ENCODE measurements at regions not wholly inside any gene's neighbourhood (a gene's known extent, or its start where the extent isn't known, plus 50 kb on each side); places are given as distances from the start of the nearest gene placed in this dataset.
A peak's percentile ranks its signal among the peaks of the same experiment; 100 is the strongest.

GRCh38 chr18:43877616-43878321, 600.5 kb upstream of the SYT4 start:
- DNase-seq (ENCODE audit: low read depth) = no peak

GRCh38 chr18:43879415-43879814, 602.1 kb upstream of the SYT4 start:
- no peak for DNase-seq (ENCODE audit: low read depth)

DNA sequence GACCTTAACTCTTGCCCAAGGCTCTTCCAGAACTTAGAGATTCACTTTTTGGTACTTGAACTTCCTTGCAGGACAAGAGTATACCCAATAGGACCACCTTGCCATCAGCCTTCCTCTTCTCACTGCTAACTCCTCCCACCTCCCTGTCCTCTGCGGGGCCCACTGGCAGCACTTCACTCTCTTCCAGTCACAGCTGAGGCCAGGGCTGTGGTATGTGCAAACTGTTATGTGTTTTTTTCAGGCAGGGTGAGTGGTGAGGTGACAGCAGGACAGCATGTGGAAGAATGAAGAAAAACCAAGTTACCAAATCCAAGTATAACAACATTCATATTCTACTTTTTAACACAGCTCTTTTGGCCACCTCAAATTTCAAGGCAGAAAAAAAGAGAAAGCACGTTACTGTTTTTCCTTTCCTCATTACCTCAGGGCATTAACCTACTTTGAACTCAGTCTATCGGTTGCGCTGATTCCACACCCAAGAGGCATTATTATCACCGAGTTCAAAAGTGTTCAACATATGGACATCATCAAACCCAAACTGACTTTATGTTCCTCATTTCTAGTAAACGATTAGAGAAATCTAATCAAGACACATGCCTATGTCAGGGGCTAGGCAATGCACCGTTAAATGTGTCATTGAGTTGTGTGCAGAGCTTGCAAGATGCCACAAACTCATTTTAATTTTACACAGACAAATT, 605.2 kb upstream of the SYT4 start:
- no peak for DNase-seq (ENCODE audit: low read depth)

- DNase-seq (ENCODE audit: low read depth) = no peak
These were observed 606.6 kb upstream of the SYT4 start for GRCh38 chr18:43883886-43884285.

DNA sequence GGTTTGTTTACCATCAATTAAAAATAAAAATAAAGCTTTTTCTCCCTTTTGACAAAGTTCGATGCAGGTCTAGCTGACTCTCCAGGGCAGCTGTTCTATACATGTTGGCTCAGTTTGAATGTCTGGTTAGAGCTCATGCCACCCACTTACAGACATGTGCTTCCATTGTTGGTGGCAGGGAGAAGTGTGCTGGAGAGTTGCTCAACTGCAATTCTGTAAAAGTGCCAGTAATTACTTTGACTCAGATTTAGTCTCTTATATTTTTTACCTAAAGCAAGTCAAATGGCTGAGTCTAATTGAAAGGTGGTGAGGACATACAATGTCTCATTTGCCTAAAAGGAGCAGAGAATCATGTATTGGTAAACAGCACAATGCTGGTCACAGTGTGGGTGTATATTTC, 609.1 kb upstream of the SYT4 start:
- DNase-seq (ENCODE audit: low read depth) = no peak

DNA sequence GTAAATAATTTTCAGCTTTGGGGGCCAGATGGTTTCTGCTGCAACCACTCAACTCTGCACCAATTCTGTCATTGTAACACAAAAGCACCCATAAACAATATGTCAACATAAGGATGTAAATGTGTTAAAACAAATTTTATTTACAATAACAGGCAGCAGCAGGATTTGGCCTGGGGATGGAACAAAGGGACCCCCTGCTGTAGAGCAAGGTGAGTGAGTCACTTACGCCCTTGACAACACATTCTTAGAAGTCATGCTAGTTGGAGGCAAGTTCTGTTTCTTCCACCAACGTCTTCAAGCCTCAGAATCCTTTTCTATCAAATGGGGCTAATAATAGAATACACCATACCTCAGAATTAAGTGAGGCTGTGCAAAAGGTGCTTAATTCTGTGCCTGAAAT, 610.2 kb upstream of the SYT4 start:
- no peak for DNase-seq (ENCODE audit: low read depth)

GRCh38 chr18:43888598-43888997, 611.3 kb upstream of the SYT4 start:
- no peak for DNase-seq (ENCODE audit: low read depth)

- DNase-seq (ENCODE audit: low read depth) = peak; percentile 98
These were observed 615.8 kb upstream of the SYT4 start for GRCh38 chr18:43893001-43893637.

DNA sequence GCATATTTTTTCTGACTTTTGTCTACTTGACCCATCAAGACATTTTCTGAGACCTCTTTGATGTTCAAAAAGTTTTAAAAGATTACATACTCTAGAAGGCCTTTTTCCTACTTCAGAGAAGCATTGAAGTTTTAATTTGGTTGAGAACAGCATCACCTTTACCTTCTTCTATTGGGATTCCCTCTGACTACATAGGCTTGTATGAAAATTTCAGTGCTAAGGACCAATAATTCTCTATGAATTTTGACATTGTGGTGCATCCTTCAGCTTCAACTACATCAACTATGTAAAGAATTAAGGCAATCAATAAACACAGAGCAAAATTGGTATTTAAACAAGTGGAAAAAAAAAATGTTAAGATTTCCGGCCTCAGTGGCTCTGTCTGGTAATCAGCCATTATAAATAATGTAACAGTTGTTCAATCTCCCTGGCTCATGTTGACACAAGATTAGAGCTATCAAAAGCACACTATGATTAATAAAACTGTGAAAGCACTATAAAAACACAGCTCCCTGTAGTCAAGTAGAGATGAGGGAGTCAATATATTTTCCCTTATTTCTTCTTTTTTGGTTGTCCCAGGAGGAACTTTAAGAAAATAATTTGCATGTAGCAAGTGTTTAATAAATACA, 627.0 kb upstream of the SYT4 start:
- no peak for DNase-seq (ENCODE audit: low read depth)

GRCh38 chr18:43914018-43914417, 636.7 kb upstream of the SYT4 start:
- DNase-seq (ENCODE audit: low read depth) = no peak

DNA sequence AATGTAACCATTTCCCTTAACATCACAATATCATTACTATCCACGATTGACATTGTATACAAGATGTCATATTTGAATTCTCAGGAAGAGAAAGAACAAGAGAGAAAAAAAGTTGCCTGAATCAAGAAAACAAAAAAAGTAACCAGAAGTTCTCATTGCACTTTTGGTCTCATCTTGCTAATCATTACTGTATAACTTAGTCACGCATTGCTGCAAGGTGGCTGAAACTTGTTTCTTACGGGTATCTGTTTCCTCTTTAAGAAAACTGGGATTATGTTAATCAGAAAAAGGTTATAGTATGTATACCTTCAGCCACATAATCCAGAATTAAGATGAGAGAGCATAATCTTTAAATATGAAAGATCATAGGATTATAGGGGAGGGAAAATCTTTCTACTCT, 639.7 kb upstream of the SYT4 start:
- no peak for DNase-seq (ENCODE audit: low read depth)

DNA sequence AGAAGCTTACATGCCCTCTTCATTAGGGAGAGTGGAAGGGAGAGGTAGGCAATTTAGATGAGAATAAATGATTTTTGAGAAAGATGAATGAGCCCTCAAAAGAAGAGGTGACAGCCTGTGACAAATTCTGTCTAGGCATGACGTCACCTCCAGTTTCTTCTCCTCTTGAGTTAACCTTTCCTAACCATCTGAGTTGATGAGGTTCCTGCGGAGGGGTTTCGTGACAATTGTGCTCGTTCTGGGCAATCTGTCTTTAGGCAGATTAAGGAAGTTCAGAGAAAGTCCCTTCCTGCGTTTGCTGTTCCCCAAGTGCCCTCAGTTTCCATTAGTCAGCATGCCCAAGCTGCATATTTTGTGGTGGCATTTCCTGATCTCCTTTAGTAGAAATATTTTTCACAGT, 640.2 kb upstream of the SYT4 start:
- DNase-seq (ENCODE audit: low read depth) = no peak

DNA sequence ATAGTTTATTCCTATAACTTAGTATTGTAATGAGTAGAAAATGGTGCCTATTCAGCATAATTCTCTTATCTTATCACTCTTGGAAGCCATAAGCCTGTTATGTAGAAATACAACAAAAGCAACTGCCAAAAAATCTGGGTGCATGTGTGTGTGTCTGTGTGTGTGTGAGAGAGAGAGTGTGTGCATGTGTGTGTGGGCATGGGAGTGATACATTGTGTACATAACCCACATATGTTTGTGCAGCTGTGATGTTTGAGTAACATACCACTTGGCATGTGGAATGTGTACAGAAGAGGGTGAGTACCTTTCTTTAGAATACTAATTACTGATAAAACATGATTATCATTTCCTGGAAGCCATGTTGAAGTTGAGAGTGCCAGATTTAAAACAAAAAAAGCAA, 642.3 kb upstream of the SYT4 start:
- no peak for DNase-seq (ENCODE audit: low read depth)

DNA sequence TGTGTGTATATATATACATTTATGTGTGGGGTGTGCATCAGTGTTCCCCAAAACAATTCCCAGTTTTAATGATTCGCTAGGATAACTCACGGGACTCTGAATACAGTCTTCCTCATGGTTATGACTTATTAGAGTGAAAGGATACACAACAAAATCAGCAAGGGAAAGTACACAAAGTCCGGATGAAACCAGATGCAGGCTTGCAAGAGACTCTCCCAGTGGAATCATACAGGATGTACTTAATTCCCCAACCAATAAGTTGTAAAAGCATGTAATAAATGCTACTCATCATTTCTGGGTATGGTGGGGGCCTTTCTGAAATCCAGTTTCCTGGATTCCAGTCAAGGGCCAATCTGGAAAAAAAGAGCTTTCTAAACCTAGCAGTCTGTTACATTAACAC, 654.1 kb upstream of the SYT4 start:
- peak; percentile 66 for DNase-seq (ENCODE audit: low read depth)

GRCh38 chr18:43932140-43932539, 654.9 kb upstream of the SYT4 start:
- DNase-seq (ENCODE audit: low read depth) = peak; percentile 24

DNA sequence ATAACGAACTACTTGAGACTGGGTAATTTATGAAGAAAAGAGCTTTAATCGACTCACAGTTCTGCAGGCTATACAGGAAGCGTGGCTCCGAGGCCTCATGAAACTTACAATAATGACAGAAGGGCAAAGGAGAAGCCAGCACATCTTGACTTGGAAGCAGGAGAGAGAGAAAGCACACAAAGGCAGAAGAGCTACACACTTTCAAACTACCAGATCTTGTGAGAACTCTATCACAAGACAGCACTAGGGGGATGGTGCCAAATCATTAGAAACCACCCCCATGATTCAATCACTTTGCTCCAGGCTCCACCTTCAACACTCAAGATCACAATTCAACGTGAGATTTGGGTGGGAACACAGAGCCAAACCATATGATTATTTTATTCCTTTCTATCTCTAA, 655.9 kb upstream of the SYT4 start:
- no peak for DNase-seq (ENCODE audit: low read depth)

- DNase-seq (ENCODE audit: low read depth) = no peak
These were observed 657.0 kb upstream of the SYT4 start for GRCh38 chr18:43934322-43934721.

DNA sequence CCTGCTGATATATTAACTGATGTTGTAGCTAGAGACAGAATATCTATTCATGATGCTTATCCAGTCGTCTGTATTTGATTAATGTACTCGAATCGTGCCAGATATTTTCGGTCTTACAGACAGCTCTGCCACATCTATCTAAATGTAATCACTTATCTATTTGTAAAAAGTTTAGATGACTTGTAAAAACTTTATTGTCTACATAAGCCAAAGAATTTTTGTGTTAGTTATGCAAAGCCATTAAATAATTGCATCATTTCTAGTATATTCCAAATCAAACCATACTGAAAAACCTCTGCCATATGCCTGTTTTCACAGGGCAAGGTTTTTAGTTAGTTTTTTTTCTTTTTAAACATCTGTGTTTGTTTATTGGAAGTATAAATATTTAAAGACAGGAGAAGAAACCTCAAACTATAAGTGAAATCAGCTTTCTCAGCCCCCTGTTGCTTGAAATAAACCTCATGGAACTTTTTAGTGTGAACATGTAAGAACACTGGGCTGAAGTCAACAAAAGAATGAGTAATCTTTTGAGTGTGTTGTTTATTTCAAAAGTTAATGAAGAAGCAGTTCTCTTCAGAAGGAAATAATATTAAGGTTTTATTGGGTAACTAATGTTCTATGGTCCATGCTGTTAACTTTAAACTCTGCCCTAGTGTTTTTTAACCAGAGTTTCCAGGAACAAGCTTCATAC, 657.6 kb upstream of the SYT4 start:
- DNase-seq (ENCODE audit: low read depth) = peak; percentile 44

- no peak for DNase-seq (ENCODE audit: low read depth)
These were observed 658.9 kb upstream of the SYT4 start for GRCh38 chr18:43936176-43936575.

DNA sequence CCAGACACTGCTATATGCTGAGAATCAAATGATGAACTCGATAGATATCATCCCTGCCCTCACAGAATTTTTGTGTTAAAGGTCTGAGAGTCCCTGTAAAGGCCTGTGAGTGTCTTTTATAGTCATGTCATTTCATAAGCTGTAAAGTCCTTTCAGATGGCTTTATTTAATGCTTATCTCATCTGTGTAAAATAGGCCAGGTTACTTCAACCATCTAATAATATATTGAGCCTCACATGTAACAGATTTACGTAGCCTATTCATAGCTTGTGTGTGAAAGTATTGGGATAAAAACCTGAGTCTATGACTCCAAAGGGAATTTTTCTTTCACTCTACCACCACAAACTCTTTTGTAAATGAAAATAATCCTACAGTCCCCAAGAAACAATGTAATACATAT, 672.0 kb upstream of the SYT4 start:
- DNase-seq (ENCODE audit: low read depth) = no peak

- no peak for DNase-seq (ENCODE audit: low read depth)
These were observed 672.8 kb upstream of the SYT4 start for GRCh38 chr18:43950062-43950461.

- DNase-seq (ENCODE audit: low read depth) = no peak
These were observed 675.1 kb upstream of the SYT4 start for GRCh38 chr18:43952398-43952797.

Measured in stromal cell of bone marrow (primary cell).